Neural cell (in vitro differentiated cells): ENCODE measurements at regions not wholly inside any gene's neighbourhood (a gene's known extent, or its start where the extent isn't known, plus 50 kb on each side); places are given as distances from the start of the nearest gene placed in this dataset.
"Not testable (repeated sequence)": the region's sequence is repeated elsewhere in the genome, so short reads cannot be mapped to it uniquely, and the experiment has no call there.

Source experiments
- H2AFZ ChIP-seq: fragments of 200-600, 300-800 bp; sonication (generic), shearing (Covaris generic); 2 replicates; pipeline ENCODE4 v1.6.0; 2014; ENCODE audit warnings: low read depth, mild to moderate bottlenecking, antibody characterized with exemption, low read length, moderate library complexity
- H3F3A ChIP-seq: fragments of 200-600 bp; shearing (Covaris generic); 2 replicates; pipeline ENCODE4 v1.6.1; 2016; ENCODE audit warnings: mild to moderate bottlenecking, moderate library complexity, mixed read lengths, antibody characterized with exemption, low read length; ENCODE audit not compliant: insufficient read depth, poor library complexity, severe bottlenecking
- H3K27ac ChIP-seq: fragments of 200-600, 300-800 bp; sonication (generic), shearing (Covaris generic); 2 replicates; pipeline ENCODE4 v1.5.1; 2014; ENCODE audit warnings: mild to moderate bottlenecking, low read length, moderate library complexity
- H3K27me3 ChIP-seq: fragments of 300-800, 200-600 bp; sonication (generic), shearing (Covaris generic); 2 replicates; pipeline ENCODE4 v1.6.0; 2014; ENCODE audit warnings: mild to moderate bottlenecking, low read depth, low read length, moderate library complexity; ENCODE audit not compliant: insufficient read depth
- H3K36me3 ChIP-seq: fragments of 300-800, 200-600 bp; sonication (generic), shearing (Covaris generic); 2 replicates; pipeline ENCODE4 v1.5.1; 2014; ENCODE audit warnings: mild to moderate bottlenecking, antibody characterized with exemption, low read length, moderate library complexity; ENCODE audit not compliant: insufficient read depth
- H3K4me2 ChIP-seq: fragments of 300-800, 200-600 bp; sonication (generic), shearing (Covaris generic); 2 replicates; pipeline ENCODE4 v1.6.0; 2014; ENCODE audit warnings: mild to moderate bottlenecking, low read length
- H3K4me3 ChIP-seq: fragments of 300-800, 200-600 bp; sonication (generic), shearing (Covaris generic); 2 replicates; pipeline ENCODE4 v1.5.1; 2014; ENCODE audit warnings: mild to moderate bottlenecking, low read length, moderate library complexity
- H3K79me2 ChIP-seq: fragments of 200-600 bp; shearing (Covaris generic); replicated peaks from 2 replicates; pipeline ENCODE4 v1.6.0; 2014; ENCODE audit warnings: mild to moderate bottlenecking, low read length, moderate library complexity; ENCODE audit not compliant: insufficient read depth
- H3K9ac ChIP-seq: fragments of 300-800, 200-600 bp; sonication (generic), shearing (Covaris generic); 2 replicates; pipeline ENCODE4 v1.6.1; 2016; ENCODE audit warnings: mild to moderate bottlenecking, low read length, mixed read lengths
- H3K9me2 ChIP-seq: fragments of 200-600 bp; shearing (Covaris generic); 2 replicates; pipeline ENCODE4 v1.6.1; 2016; ENCODE audit warnings: mild to moderate bottlenecking, low read length, mixed read lengths; ENCODE audit not compliant: insufficient read depth
- H3K9me3 ChIP-seq: fragments of 200-600, 300-800 bp; sonication (generic), shearing (Covaris generic); 2 replicates; pipeline ENCODE4 v1.6.1; 2016; ENCODE audit warnings: mild to moderate bottlenecking, mixed run types, low read length, moderate library complexity, mixed read lengths
- H4K20me1 ChIP-seq: fragments of 200-600 bp; shearing (Covaris generic); 2 replicates; pipeline ENCODE4 v1.6.1; 2016; ENCODE audit warnings: mild to moderate bottlenecking, mixed run types; ENCODE audit not compliant: insufficient read depth
- EP300 ChIP-seq: fragments of 450-650 bp; conservative IDR thresholded peaks from 2 replicates; pipeline ENCODE4 v1.6.1; 2014; ENCODE audit warnings: antibody characterized with exemption, mild to moderate bottlenecking, moderate library complexity; ENCODE audit not compliant: poor library complexity, severe bottlenecking
- EZH2 ChIP-seq: fragments of 200-600, 300-800 bp; shearing (Covaris generic), sonication (generic); IDR thresholded peaks from 2 replicates; pipeline ENCODE4 v1.6.1; 2014; ENCODE audit warnings: antibody characterized with exemption, low read length, borderline replicate concordance, mild to moderate bottlenecking; ENCODE audit not compliant: insufficient read depth, poor library complexity, severe bottlenecking
- MXI1 ChIP-seq: fragments of 450-650 bp; conservative IDR thresholded peaks from 2 replicates; pipeline ENCODE4 v1.6.1; 2014; ENCODE audit warnings: antibody characterized with exemption, mild to moderate bottlenecking; ENCODE audit not compliant: poor library complexity, severe bottlenecking
- POLR2AphosphoS5 ChIP-seq: IDR thresholded peaks from 2 replicates; pipeline ENCODE4 v1.6.1; 2012
- SMC3 ChIP-seq: fragments of 450-650 bp; conservative IDR thresholded peaks from 2 replicates; pipeline ENCODE4 v1.6.1; 2014; ENCODE audit warnings: antibody characterized with exemption, mild to moderate bottlenecking, moderate library complexity; ENCODE audit not compliant: poor library complexity
- TAF1 ChIP-seq: IDR thresholded peaks from 2 replicates; pipeline ENCODE4 v1.6.1; 2012; ENCODE audit warnings: low read depth
- TF ChIP-seq, protein P1 (sequence below): fragments of 450-650 bp; IDR thresholded peaks from 2 replicates; pipeline ENCODE4 v1.5.1; 2014; ENCODE audit warnings: antibody characterized with exemption, mild to moderate bottlenecking, moderate library complexity; ENCODE audit not compliant: poor library complexity, severe bottlenecking

DNA sequence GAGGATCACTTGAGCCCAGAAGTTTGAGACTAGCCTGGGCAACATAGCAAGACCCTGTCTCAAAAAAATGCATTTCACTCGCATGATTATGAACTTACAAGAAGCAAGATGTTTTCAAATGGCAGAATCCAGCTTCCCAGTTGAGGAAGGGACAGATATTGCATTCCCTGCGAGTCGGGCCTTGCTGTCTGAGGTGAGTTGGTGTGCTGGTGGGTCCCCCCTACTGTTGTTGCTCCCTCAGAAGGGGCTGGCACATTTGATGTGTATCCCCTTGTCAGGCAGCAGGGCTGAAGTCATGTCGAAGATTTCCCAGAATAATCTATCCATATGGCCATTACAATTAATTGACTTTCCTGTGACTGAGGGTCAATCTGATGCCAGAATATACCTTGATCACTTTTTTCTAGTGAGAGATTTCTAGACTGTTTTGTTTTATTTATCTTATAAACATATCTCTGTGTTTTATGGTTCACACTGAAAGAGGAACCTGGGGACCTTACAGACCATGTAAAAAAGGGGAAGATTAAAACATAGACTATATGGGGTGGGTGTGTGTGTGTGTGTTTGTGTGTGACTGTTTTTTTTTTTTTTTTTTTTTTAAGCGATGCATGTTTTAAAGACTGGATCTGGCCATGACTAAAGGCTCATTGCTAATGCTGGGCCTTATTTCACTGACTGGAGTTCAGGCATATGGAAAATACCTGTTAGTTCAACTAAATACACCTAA, 112.1 kb upstream of the MRPS22 start:
- no peaks in the 10 kb centered on the region for H3F3A ChIP-seq
- H3K4me2 ChIP-seq, result no peak overlapping the region
- H3K27ac ChIP-seq, result no peak overlapping the region
- no peaks in the 10 kb centered on the region for H3K9me2 ChIP-seq
- TF ChIP-seq TAF1 (no peak), EZH2 (no peak), MXI1 (no peak), SMC3 (no peak), POLR2AphosphoS5 (no peak), EP300 (no peak)
- TF ChIP-seq, protein P1, sequence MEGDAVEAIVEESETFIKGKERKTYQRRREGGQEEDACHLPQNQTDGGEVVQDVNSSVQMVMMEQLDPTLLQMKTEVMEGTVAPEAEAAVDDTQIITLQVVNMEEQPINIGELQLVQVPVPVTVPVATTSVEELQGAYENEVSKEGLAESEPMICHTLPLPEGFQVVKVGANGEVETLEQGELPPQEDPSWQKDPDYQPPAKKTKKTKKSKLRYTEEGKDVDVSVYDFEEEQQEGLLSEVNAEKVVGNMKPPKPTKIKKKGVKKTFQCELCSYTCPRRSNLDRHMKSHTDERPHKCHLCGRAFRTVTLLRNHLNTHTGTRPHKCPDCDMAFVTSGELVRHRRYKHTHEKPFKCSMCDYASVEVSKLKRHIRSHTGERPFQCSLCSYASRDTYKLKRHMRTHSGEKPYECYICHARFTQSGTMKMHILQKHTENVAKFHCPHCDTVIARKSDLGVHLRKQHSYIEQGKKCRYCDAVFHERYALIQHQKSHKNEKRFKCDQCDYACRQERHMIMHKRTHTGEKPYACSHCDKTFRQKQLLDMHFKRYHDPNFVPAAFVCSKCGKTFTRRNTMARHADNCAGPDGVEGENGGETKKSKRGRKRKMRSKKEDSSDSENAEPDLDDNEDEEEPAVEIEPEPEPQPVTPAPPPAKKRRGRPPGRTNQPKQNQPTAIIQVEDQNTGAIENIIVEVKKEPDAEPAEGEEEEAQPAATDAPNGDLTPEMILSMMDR, result no peak
- no peaks in the 10 kb centered on the region for H3K9me3 ChIP-seq
- H3K9ac ChIP-seq, result no peak overlapping the region
- no peak overlapping the region for H2AFZ ChIP-seq
- no peaks in the 10 kb centered on the region for H3K36me3 ChIP-seq
- H3K79me2 ChIP-seq, result no peaks in the 10 kb centered on the region
- H4K20me1 ChIP-seq, result no peaks in the 10 kb centered on the region
- H3K27me3 ChIP-seq, result no peaks in the 10 kb centered on the region
- no peak overlapping the region for H3K4me3 ChIP-seq

DNA sequence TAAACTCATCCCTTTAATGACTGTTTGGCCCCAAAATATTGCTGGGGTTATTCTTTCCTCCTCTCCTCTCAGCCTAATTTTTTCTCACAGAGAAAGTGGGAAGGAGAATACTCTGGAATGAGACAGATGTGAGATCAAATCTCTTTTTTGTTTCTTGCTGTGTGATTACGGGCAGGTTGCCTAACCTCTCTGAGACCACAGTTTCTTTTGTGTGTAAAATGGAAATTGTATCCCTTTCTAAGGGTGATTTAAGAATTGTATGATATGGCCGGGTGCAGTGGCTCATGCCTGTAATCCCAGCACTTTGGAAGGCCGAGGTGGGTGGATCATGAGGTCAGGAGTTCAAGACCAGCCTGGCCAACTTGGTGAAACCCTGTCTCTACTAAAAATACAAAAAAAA, 111.5 kb upstream of the MRPS22 start:
- not testable (repeated sequence) for H3K9me3 ChIP-seq, H3K27me3 ChIP-seq, H3K9ac ChIP-seq, H3K79me2 ChIP-seq, H3K4me2 ChIP-seq, H3K4me3 ChIP-seq, H3F3A ChIP-seq, H3K9me2 ChIP-seq, H2AFZ ChIP-seq, H4K20me1 ChIP-seq, H3K27ac ChIP-seq, H3K36me3 ChIP-seq

DNA sequence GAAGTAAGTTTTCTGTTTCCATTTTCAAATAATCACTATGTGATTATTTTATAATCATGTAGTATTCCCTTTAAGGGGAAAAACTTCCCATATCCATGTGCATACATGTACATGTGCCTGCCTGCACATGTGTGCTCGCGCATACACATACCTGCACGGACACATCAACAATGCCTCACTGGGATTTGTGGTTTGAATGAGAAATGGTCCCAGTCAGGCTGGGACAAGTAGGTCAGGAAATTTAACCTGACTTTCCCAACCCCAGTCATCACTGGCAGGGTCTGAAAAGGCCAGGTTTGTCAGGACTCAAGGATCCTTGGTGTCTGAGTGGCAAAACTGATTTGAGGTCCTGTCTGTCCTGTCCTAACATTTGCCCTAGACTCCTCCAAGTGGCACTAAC, 109.3 kb upstream of the MRPS22 start:
- Histone ChIP-seq H4K20me1 (no peaks in the 10 kb centered on the region), H2AFZ (no peak overlapping the region), H3K79me2 (no peaks in the 10 kb centered on the region)

More for the DNA sequence above, 109.3 kb upstream of the MRPS22 start:
- TF ChIP-seq MXI1, result no peak
- TF ChIP-seq, protein P1, result no peak
- TF ChIP-seq TAF1, result no peak
- TF ChIP-seq SMC3, result no peak
- Histone ChIP-seq H3K36me3 (no peaks in the 10 kb centered on the region), H3K9ac (no peak overlapping the region), H3K9me2 (no peaks in the 10 kb centered on the region), H3K4me2 (no peak overlapping the region), H3K27ac (no peak overlapping the region), H3K4me3 (no peak overlapping the region), H3K27me3 (no peaks in the 10 kb centered on the region), H3K9me3 (no peaks in the 10 kb centered on the region), H3F3A (no peaks in the 10 kb centered on the region)
